ENCODE measurements at regions not wholly inside any gene's neighbourhood (a gene's known extent, or its start where the extent isn't known, plus 50 kb on each side); places are given as distances from the start of the nearest gene placed in this dataset.

GRCh38 chr21:38651570-38651969 lies 153.3 kb upstream of the ERG start:
- Histone ChIP-seq H3K9me3 (ENCODE audit: low read depth, low read length) (no peaks in the 10 kb centered on the region), H4K20me1 (ENCODE audit: insufficient read depth, low read length) (no peaks in the 10 kb centered on the region), H3K79me2 (ENCODE audit: insufficient read depth, low read length) (no peaks in the 10 kb centered on the region), H3K4me3 (ENCODE audit: insufficient read depth, low read length) (no peak overlapping the region), H2AFZ (ENCODE audit: low read length) (no peak overlapping the region), H3K27me3 (ENCODE audit: insufficient read depth, low read length) (peaks cover 44% of the 10 kb centered on the region), H3K4me1 (ENCODE audit: insufficient read depth, low read length) (peaks cover 4% of the 10 kb centered on the region), H3K4me2 (ENCODE audit: insufficient read depth, low read length) (no peak overlapping the region), H3K36me3 (ENCODE audit: insufficient read depth, low read length) (no peaks in the 10 kb centered on the region), H3K27ac (ENCODE audit: low read depth, low read length) (no peak overlapping the region)
- TF ChIP-seq CTCF (IDR thresholded peaks at IDR 0.05; ENCODE audit: extremely low read depth, low read depth, low read length): no peak
- DNase-seq (ENCODE audit: insufficient read length, low spot score, missing footprints): no peak

- H2AFZ ChIP-seq (ENCODE audit: low read length): no peak overlapping the region
- no peak overlapping the region for H3K27ac ChIP-seq (ENCODE audit: low read depth, low read length)
- H4K20me1 ChIP-seq (ENCODE audit: insufficient read depth, low read length): no peaks in the 10 kb centered on the region
- peaks cover 50% of the 10 kb centered on the region for H3K27me3 ChIP-seq (ENCODE audit: insufficient read depth, low read length)
- no peak overlapping the region for H3K4me3 ChIP-seq (ENCODE audit: insufficient read depth, low read length)
- DNase-seq (ENCODE audit: insufficient read length, low spot score, missing footprints): no peak
- no peak overlapping the region for H3K4me2 ChIP-seq (ENCODE audit: insufficient read depth, low read length)
- H3K9me3 ChIP-seq (ENCODE audit: low read depth, low read length): no peaks in the 10 kb centered on the region
- TF ChIP-seq CTCF (IDR thresholded peaks at IDR 0.05; ENCODE audit: extremely low read depth, low read depth, low read length): no peak
- H3K79me2 ChIP-seq (ENCODE audit: insufficient read depth, low read length): no peaks in the 10 kb centered on the region
- no peaks in the 10 kb centered on the region for H3K36me3 ChIP-seq (ENCODE audit: insufficient read depth, low read length)
- no peaks in the 10 kb centered on the region for H3K4me1 ChIP-seq (ENCODE audit: insufficient read depth, low read length)
These were observed 153.3 kb upstream of the ETS2 start for GRCh38 chr21:38652396-38652795.

DNA sequence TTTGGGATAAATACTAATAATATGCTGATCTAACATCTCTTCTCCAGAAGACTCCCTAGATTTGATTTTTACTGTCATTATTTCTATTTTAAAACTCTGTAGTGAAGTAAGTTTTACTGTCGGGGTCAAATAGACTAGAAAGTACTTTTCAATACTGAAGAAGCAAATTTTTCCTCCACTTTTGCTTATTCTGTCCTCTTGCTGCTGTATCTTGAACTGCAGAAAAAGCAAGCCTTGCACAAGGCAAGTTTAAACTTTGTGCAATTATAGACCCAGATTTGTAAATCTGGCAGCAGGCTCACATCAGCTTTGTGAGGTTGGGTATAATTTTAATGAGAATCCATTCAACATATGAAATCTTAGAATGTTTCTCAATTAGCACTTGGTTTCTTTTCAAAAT lies 151.1 kb upstream of the ETS2 start:
- no peak overlapping the region for H3K27ac ChIP-seq (ENCODE audit: low read depth, low read length)
- no peaks in the 10 kb centered on the region for H3K36me3 ChIP-seq (ENCODE audit: insufficient read depth, low read length)
- TF ChIP-seq CTCF (IDR thresholded peaks at IDR 0.05; ENCODE audit: extremely low read depth, low read depth, low read length): peak; percentile 16
- no peaks in the 10 kb centered on the region for H3K79me2 ChIP-seq (ENCODE audit: insufficient read depth, low read length)
- no peak overlapping the region for H2AFZ ChIP-seq (ENCODE audit: low read length)
- no peak overlapping the region for H3K4me3 ChIP-seq (ENCODE audit: insufficient read depth, low read length)
- H3K27me3 ChIP-seq (ENCODE audit: insufficient read depth, low read length): peaks cover 60% of the 10 kb centered on the region
- no peak for DNase-seq (ENCODE audit: insufficient read length, low spot score, missing footprints)
- H3K4me1 ChIP-seq (ENCODE audit: insufficient read depth, low read length): no peaks in the 10 kb centered on the region
- no peaks in the 10 kb centered on the region for H4K20me1 ChIP-seq (ENCODE audit: insufficient read depth, low read length)
- H3K9me3 ChIP-seq (ENCODE audit: low read depth, low read length): no peaks in the 10 kb centered on the region
- H3K4me2 ChIP-seq (ENCODE audit: insufficient read depth, low read length): no peak overlapping the region

- Histone ChIP-seq H3K27ac (ENCODE audit: low read depth, low read length) (no peak overlapping the region), H3K36me3 (ENCODE audit: insufficient read depth, low read length) (no peaks in the 10 kb centered on the region)
These were observed 147.2 kb upstream of the ETS2 start for GRCh38 chr21:38658511-38658910.

More at GRCh38 chr21:38658511-38658910, 147.2 kb upstream of the ETS2 start:
- no peaks in the 10 kb centered on the region for H3K79me2 ChIP-seq (ENCODE audit: insufficient read depth, low read length)
- H2AFZ ChIP-seq (ENCODE audit: low read length): no peak overlapping the region
- H3K4me2 ChIP-seq (ENCODE audit: insufficient read depth, low read length): peak overlapping the region; percentile 7
- TF ChIP-seq CTCF (IDR thresholded peaks at IDR 0.05; ENCODE audit: extremely low read depth, low read depth, low read length): no peak
- no peak for DNase-seq (ENCODE audit: insufficient read length, low spot score, missing footprints)
- H3K4me1 ChIP-seq (ENCODE audit: insufficient read depth, low read length): peaks cover 8% of the 10 kb centered on the region
- no peak overlapping the region for H3K4me3 ChIP-seq (ENCODE audit: insufficient read depth, low read length)
- no peaks in the 10 kb centered on the region for H4K20me1 ChIP-seq (ENCODE audit: insufficient read depth, low read length)
- no peaks in the 10 kb centered on the region for H3K9me3 ChIP-seq (ENCODE audit: low read depth, low read length)
- peaks cover 89% of the 10 kb centered on the region for H3K27me3 ChIP-seq (ENCODE audit: insufficient read depth, low read length)

All from osteoblast (primary cell).